ENCODE measurements at regions not wholly inside any gene's neighbourhood (a gene's known extent, or its start where the extent isn't known, plus 50 kb on each side); places are given as distances from the start of the nearest gene placed in this dataset.

DNA sequence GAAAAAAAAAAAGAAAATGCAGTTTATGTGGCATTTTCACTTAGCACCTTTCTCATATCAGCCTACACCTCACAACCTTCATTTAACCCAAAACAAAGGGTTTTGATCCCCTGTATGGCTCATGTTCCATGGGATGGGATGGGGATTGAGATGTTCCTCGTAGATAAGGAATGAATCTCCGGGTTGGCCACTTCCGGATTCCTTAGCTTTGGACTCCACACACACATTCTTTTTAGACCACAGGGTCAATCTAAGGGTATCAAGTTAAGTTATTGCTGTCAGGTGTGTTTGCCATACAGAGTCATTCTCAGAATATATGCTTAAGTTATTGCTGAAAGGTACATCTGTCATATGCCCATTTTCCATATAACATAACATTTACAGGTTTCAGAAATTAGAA, 301.4 kb upstream of the TGFBR2 start:
- no peak for TF ChIP-seq ZNF565 (CRISPR knock-in tag; conservative IDR thresholded peaks at IDR 0.05; ENCODE audit: low read depth)
- TF ChIP-seq, protein P1, sequence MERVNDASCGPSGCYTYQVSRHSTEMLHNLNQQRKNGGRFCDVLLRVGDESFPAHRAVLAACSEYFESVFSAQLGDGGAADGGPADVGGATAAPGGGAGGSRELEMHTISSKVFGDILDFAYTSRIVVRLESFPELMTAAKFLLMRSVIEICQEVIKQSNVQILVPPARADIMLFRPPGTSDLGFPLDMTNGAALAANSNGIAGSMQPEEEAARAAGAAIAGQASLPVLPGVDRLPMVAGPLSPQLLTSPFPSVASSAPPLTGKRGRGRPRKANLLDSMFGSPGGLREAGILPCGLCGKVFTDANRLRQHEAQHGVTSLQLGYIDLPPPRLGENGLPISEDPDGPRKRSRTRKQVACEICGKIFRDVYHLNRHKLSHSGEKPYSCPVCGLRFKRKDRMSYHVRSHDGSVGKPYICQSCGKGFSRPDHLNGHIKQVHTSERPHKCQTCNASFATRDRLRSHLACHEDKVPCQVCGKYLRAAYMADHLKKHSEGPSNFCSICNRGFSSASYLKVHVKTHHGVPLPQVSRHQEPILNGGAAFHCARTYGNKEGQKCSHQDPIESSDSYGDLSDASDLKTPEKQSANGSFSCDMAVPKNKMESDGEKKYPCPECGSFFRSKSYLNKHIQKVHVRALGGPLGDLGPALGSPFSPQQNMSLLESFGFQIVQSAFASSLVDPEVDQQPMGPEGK (CRISPR knock-in tag; IDR thresholded peaks at IDR 0.05; ENCODE audit: borderline replicate concordance), result no peak
- no peak for TF ChIP-seq ESRRG (CRISPR knock-in tag; IDR thresholded peaks at IDR 0.05)
- no peak for TF ChIP-seq RARB (CRISPR knock-in tag; IDR thresholded peaks at IDR 0.05)
- TF ChIP-seq, protein P2, sequence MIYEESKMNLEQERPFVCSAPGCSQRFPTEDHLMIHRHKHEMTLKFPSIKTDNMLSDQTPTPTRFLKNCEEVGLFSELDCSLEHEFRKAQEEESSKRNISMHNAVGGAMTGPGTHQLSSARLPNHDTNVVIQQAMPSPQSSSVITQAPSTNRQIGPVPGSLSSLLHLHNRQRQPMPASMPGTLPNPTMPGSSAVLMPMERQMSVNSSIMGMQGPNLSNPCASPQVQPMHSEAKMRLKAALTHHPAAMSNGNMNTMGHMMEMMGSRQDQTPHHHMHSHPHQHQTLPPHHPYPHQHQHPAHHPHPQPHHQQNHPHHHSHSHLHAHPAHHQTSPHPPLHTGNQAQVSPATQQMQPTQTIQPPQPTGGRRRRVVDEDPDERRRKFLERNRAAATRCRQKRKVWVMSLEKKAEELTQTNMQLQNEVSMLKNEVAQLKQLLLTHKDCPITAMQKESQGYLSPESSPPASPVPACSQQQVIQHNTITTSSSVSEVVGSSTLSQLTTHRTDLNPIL (CRISPR knock-in tag; IDR thresholded peaks at IDR 0.05; ENCODE audit: low read depth), result no peak
- no peak for TF ChIP-seq OSR1 (CRISPR knock-in tag; IDR thresholded peaks at IDR 0.05)
- TF ChIP-seq ZNF8 (CRISPR knock-in tag; IDR thresholded peaks at IDR 0.05), result no peak
- TF ChIP-seq, protein P3, sequence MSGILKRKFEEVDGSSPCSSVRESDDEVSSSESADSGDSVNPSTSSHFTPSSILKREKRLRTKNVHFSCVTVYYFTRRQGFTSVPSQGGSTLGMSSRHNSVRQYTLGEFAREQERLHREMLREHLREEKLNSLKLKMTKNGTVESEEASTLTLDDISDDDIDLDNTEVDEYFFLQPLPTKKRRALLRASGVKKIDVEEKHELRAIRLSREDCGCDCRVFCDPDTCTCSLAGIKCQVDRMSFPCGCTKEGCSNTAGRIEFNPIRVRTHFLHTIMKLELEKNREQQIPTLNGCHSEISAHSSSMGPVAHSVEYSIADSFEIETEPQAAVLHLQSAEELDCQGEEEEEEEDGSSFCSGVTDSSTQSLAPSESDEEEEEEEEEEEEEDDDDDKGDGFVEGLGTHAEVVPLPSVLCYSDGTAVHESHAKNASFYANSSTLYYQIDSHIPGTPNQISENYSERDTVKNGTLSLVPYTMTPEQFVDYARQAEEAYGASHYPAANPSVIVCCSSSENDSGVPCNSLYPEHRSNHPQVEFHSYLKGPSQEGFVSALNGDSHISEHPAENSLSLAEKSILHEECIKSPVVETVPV (CRISPR knock-in tag; IDR thresholded peaks at IDR 0.05), result no peak
- TF ChIP-seq, protein P4, sequence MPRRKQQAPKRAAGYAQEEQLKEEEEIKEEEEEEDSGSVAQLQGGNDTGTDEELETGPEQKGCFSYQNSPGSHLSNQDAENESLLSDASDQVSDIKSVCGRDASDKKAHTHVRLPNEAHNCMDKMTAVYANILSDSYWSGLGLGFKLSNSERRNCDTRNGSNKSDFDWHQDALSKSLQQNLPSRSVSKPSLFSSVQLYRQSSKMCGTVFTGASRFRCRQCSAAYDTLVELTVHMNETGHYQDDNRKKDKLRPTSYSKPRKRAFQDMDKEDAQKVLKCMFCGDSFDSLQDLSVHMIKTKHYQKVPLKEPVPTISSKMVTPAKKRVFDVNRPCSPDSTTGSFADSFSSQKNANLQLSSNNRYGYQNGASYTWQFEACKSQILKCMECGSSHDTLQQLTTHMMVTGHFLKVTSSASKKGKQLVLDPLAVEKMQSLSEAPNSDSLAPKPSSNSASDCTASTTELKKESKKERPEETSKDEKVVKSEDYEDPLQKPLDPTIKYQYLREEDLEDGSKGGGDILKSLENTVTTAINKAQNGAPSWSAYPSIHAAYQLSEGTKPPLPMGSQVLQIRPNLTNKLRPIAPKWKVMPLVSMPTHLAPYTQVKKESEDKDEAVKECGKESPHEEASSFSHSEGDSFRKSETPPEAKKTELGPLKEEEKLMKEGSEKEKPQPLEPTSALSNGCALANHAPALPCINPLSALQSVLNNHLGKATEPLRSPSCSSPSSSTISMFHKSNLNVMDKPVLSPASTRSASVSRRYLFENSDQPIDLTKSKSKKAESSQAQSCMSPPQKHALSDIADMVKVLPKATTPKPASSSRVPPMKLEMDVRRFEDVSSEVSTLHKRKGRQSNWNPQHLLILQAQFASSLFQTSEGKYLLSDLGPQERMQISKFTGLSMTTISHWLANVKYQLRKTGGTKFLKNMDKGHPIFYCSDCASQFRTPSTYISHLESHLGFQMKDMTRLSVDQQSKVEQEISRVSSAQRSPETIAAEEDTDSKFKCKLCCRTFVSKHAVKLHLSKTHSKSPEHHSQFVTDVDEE (CRISPR knock-in tag; IDR thresholded peaks at IDR 0.05), result no peak
- TF ChIP-seq ZFP30 (CRISPR knock-in tag; IDR thresholded peaks at IDR 0.05), result no peak
- no peak for TF ChIP-seq ZC3H10 (CRISPR knock-in tag; IDR thresholded peaks at IDR 0.05)
- TF ChIP-seq CSDC2 (CRISPR knock-in tag; IDR thresholded peaks at IDR 0.05), result no peak
- TF ChIP-seq TCF4 (CRISPR knock-in tag; IDR thresholded peaks at IDR 0.05; ENCODE audit: borderline replicate concordance), result no peak
- no peak for TF ChIP-seq ARNTL (CRISPR knock-in tag; IDR thresholded peaks at IDR 0.05; ENCODE audit: borderline replicate concordance, low read depth)

All from SK-N-SH treated with all-trans-retinoic acid at 6 μM for 48 hours (cell line).